Fibroblast of lung (primary cell): ENCODE measurements at regions not wholly inside any gene's neighbourhood (a gene's known extent, or its start where the extent isn't known, plus 50 kb on each side); places are given as distances from the start of the nearest gene placed in this dataset.

Experiments
- EZH2 ChIP-seq: IDR thresholded peaks from 2 replicates; pipeline ENCODE4 v1.5.1; 2012; ENCODE audit warnings: low read length, control low read depth, mild to moderate bottlenecking; ENCODE audit errors: missing control alignments
- TF ChIP-seq, protein P1 (sequence below), 2 donors: IDR thresholded peaks in 1 of 2; conservative IDR thresholded peaks in 1 of 2; 1 replicate in 1 of 2; 2 replicates in 1 of 2; pipeline ENCODE4 v1.5.1; 2011 to 2012; ENCODE audit warnings: low read length in 2 of 2, control low read depth in 1 of 2, inconsistent platforms in 1 of 2, low read depth in 1 of 2, mild to moderate bottlenecking in 1 of 2

DNA sequence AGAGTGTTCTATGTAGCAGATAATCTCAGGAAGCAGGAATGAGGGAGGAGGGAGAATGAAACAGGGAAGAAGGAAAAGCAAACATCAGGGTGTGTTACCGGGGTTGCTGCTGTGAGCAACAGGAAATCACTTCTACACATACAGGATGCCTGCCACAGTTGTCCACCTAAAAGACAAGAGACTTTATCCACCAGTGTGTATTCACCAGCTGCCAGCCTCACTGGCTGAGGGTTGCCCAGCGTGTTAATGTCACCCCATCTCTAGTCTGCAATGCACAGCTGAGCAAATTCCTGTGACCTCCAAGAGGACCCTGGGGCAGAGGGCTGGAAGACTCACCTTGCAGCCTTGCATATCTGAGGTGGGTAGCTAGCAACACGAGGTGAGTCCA is 183.7 kb downstream of the GPAM start:
- no peak for TF ChIP-seq EZH2
- TF ChIP-seq, protein P1, sequence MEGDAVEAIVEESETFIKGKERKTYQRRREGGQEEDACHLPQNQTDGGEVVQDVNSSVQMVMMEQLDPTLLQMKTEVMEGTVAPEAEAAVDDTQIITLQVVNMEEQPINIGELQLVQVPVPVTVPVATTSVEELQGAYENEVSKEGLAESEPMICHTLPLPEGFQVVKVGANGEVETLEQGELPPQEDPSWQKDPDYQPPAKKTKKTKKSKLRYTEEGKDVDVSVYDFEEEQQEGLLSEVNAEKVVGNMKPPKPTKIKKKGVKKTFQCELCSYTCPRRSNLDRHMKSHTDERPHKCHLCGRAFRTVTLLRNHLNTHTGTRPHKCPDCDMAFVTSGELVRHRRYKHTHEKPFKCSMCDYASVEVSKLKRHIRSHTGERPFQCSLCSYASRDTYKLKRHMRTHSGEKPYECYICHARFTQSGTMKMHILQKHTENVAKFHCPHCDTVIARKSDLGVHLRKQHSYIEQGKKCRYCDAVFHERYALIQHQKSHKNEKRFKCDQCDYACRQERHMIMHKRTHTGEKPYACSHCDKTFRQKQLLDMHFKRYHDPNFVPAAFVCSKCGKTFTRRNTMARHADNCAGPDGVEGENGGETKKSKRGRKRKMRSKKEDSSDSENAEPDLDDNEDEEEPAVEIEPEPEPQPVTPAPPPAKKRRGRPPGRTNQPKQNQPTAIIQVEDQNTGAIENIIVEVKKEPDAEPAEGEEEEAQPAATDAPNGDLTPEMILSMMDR (conservative IDR thresholded peaks at IDR 0.05 in 1 of 2, IDR thresholded peaks at IDR 0.05 in 1 of 2; ENCODE audit: low read depth in 1 of 2, low read length in 2 of 2) = no peak
